Caco-2 (cell line): ENCODE measurements at regions not wholly inside any gene's neighbourhood (a gene's known extent, or its start where the extent isn't known, plus 50 kb on each side); places are given as distances from the start of the nearest gene placed in this dataset.

ENCODE experiments used
- BruUV-seq: library from RNA; stranded (reverse); fragments of 400-500 nt; replicated peaks from 2 replicates; lab custom pipeline; 2021; lab: Mats Ljungman, UMichigan
- CTCF ChIA-PET: fragments of 300-600 bp; sonication (Branson Sonifier 250); formaldehyde crosslinking; loops from one replicate; lab custom pipeline; 2022; ENCODE audit warnings: antibody characterized with exemption; lab: Charles Lee
- POLR2A ChIA-PET: fragments of 300-600 bp; sonication (Branson Sonifier 250); formaldehyde crosslinking; loops from one replicate; lab custom pipeline; 2022; ENCODE audit warnings: antibody characterized with exemption; lab: Charles Lee
- DNase-seq, 2 experiments: peaks; one replicate each; pipeline versions ENCODE4 v3.0.0 to v3.0.0-alpha.2; 2020 to 2022
- H3K27me3 ChIP-seq: replicated peaks from 2 replicates; pipeline ENCODE4 v1.6.0; 2011; ENCODE audit warnings: low read length; ENCODE audit not compliant: control insufficient read depth, insufficient read depth
- H3K36me3 ChIP-seq: 2 replicates; pipeline ENCODE4 v1.5.1; 2011; ENCODE audit warnings: low read length; ENCODE audit not compliant: control insufficient read depth, insufficient read depth
- H3K4me1 ChIP-seq: fragments of 250-450 bp; sonication (Bioruptor Pico); 2 replicates; pipeline ENCODE4 v1.5.1; 2020; ENCODE audit warnings: mild to moderate bottlenecking
- H3K4me3 ChIP-seq: 2 replicates; pipeline ENCODE4 v1.5.1; 2011; ENCODE audit warnings: low read depth, mild to moderate bottlenecking, control low read depth, low read length
- H3K9me3 ChIP-seq: fragments of 250-450 bp; sonication (Bioruptor Pico); 2 replicates; pipeline ENCODE4 v1.5.1; 2020; ENCODE audit warnings: mild to moderate bottlenecking, moderate library complexity
- H3K27ac Mint-ChIP-seq: one replicate; pipeline ENCODE4 v1.8.0; 2022; ENCODE audit warnings: mixed read lengths; ENCODE audit not compliant: unreplicated experiment
- H3K27me3 Mint-ChIP-seq: one replicate; pipeline ENCODE4 v1.8.0; 2022; ENCODE audit warnings: mixed read lengths; ENCODE audit not compliant: insufficient read depth, unreplicated experiment
- H3K36me3 Mint-ChIP-seq: one replicate; pipeline ENCODE4 v1.8.0; 2022; ENCODE audit warnings: mild to moderate bottlenecking, mixed read lengths; ENCODE audit not compliant: insufficient read depth, unreplicated experiment
- H3K4me1 Mint-ChIP-seq: one replicate; pipeline ENCODE4 v1.8.0; 2022; ENCODE audit warnings: low read depth, mixed read lengths; ENCODE audit not compliant: unreplicated experiment
- H3K4me3 Mint-ChIP-seq: one replicate; pipeline ENCODE4 v1.8.0; 2022; ENCODE audit warnings: mild to moderate bottlenecking, moderate library complexity, mixed read lengths; ENCODE audit not compliant: unreplicated experiment
- H3K9me3 Mint-ChIP-seq: one replicate; pipeline ENCODE4 v1.8.0; 2022; ENCODE audit warnings: mixed read lengths; ENCODE audit not compliant: unreplicated experiment
- CTCF ChIP-seq, 2 experiments: fragments of 200-600 bp in 1 of 2; IDR thresholded peaks; 1 replicate in 1 of 2; 2 replicates in 1 of 2; pipeline versions ENCODE4 v1.5.1 to v1.8.0; 2011 to 2022; ENCODE audit warnings: antibody characterized with exemption in 1 of 2, control low read depth in 1 of 2, inconsistent platforms in 1 of 2, low read depth in 1 of 2, low read length in 1 of 2, mild to moderate bottlenecking in 1 of 2, moderate library complexity in 1 of 2; ENCODE audit not compliant: insufficient read depth in 1 of 2, severe bottlenecking in 1 of 2, unreplicated experiment in 1 of 2
- intact Hi-C: fragments of 100-400 bp; cut with micrococcal nuclease; formaldehyde crosslinking; loops from one replicate; pipeline ENCODE4 v1.10.0; 2022; ENCODE audit not compliant: unreplicated experiment

GRCh38 chrX:117215683-117216082, 752.9 kb upstream of the CT83 start:
- BruUV-seq = no TSS peak

GRCh38 chrX:117196481-117196880, 733.7 kb upstream of the CT83 start:
- H3K36me3 ChIP-seq = no peaks in the 10 kb centered on the region
- no TSS peak for BruUV-seq
- H3K4me3 ChIP-seq = no peak overlapping the region
- TF ChIP-seq CTCF (IDR thresholded peaks at IDR 0.05; ENCODE audit: insufficient read depth in 1 of 2, low read depth in 1 of 2, low read length in 1 of 2, severe bottlenecking in 1 of 2, unreplicated experiment in 1 of 2) = no peak
- Mint-ChIP-seq H3K36me3 (no peaks in the 10 kb centered on the region), H3K4me1 (no peaks in the 10 kb centered on the region), H3K4me3 (no peak overlapping the region), H3K9me3 (peaks cover 9% of the 10 kb centered on the region), H3K27me3 (no peaks in the 10 kb centered on the region), H3K27ac (no peak overlapping the region)
- ChIA-PET CTCF (no interaction called here), POLR2A (no interaction called here)
- H3K27me3 ChIP-seq = no peaks in the 10 kb centered on the region
- no peaks in the 10 kb centered on the region for H3K4me1 ChIP-seq
- intact Hi-C loops = no loop called here
- H3K9me3 ChIP-seq = no peaks in the 10 kb centered on the region
- DNase-seq = no peak

More at GRCh38 chrX:117215683-117216082, 752.9 kb upstream of the CT83 start:
- no peak for TF ChIP-seq CTCF (IDR thresholded peaks at IDR 0.05; ENCODE audit: insufficient read depth in 1 of 2, low read depth in 1 of 2, low read length in 1 of 2, severe bottlenecking in 1 of 2, unreplicated experiment in 1 of 2)
- no peaks in the 10 kb centered on the region for H3K27me3 ChIP-seq
- intact Hi-C loops = no loop called here
- Mint-ChIP-seq H3K9me3 (no peaks in the 10 kb centered on the region), H3K27me3 (no peaks in the 10 kb centered on the region), H3K36me3 (no peaks in the 10 kb centered on the region), H3K4me1 (no peaks in the 10 kb centered on the region), H3K27ac (no peak overlapping the region), H3K4me3 (no peak overlapping the region)
- no peak overlapping the region for H3K4me3 ChIP-seq
- no peaks in the 10 kb centered on the region for H3K36me3 ChIP-seq
- no peak for DNase-seq
- H3K9me3 ChIP-seq = no peaks in the 10 kb centered on the region
- H3K4me1 ChIP-seq = no peaks in the 10 kb centered on the region
- CTCF ChIA-PET = no interaction called here
- POLR2A ChIA-PET = no interaction called here

- ChIA-PET CTCF (no interaction called here), POLR2A (no interaction called here)
- Histone ChIP-seq H3K4me3 (no peak overlapping the region), H3K4me1 (no peaks in the 10 kb centered on the region), H3K36me3 (no peaks in the 10 kb centered on the region), H3K27me3 (no peaks in the 10 kb centered on the region), H3K9me3 (no peaks in the 10 kb centered on the region)
- intact Hi-C loops = no loop called here
- DNase-seq = no peak
- Mint-ChIP-seq H3K4me1 (no peaks in the 10 kb centered on the region), H3K4me3 (no peak overlapping the region), H3K36me3 (no peaks in the 10 kb centered on the region), H3K27ac (no peak overlapping the region), H3K9me3 (no peaks in the 10 kb centered on the region), H3K27me3 (no peaks in the 10 kb centered on the region)
- TF ChIP-seq CTCF (IDR thresholded peaks at IDR 0.05; ENCODE audit: insufficient read depth in 1 of 2, low read depth in 1 of 2, low read length in 1 of 2, severe bottlenecking in 1 of 2, unreplicated experiment in 1 of 2) = no peak
- BruUV-seq = no TSS peak
Measured at GRCh38 chrX:117147249-117147648, 684.5 kb upstream of the CT83 start.
